ENCODE measurements at regions not wholly inside any gene's neighbourhood (a gene's known extent, or its start where the extent isn't known, plus 50 kb on each side); places are given as distances from the start of the nearest gene placed in this dataset.

DNA sequence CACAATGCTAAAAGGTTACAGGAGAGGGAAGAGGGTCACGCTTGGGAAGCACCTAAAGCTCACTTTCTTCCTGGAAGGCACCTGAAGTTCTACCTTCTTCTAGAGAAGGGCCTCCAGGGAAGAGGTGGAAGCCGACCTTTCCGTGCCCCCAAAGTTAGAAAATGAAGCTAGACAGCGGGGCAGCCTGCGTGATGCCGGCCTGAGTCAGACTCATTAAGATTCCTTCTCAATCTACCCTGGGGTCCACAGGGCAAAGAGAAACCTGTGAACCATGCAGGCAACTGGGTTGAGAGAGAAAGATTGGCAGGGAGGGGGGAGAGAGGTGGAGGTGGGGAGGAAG lies 54.8 kb upstream of the CCDC167 start:
- Mint-ChIP-seq H3K9me3 (no peaks in the 10 kb centered on the region), H3K4me3 (no peak overlapping the region), H3K27ac (peak overlapping the region; percentile 61 to 93 (median 78)), H3K36me3 (ENCODE audit: low read depth) (no peaks in the 10 kb centered on the region), H3K27me3 (ENCODE audit: low read depth) (peaks cover 66% of the 10 kb centered on the region), H3K4me1 (peaks cover 61% of the 10 kb centered on the region)
- TF ChIP-seq, protein P1, sequence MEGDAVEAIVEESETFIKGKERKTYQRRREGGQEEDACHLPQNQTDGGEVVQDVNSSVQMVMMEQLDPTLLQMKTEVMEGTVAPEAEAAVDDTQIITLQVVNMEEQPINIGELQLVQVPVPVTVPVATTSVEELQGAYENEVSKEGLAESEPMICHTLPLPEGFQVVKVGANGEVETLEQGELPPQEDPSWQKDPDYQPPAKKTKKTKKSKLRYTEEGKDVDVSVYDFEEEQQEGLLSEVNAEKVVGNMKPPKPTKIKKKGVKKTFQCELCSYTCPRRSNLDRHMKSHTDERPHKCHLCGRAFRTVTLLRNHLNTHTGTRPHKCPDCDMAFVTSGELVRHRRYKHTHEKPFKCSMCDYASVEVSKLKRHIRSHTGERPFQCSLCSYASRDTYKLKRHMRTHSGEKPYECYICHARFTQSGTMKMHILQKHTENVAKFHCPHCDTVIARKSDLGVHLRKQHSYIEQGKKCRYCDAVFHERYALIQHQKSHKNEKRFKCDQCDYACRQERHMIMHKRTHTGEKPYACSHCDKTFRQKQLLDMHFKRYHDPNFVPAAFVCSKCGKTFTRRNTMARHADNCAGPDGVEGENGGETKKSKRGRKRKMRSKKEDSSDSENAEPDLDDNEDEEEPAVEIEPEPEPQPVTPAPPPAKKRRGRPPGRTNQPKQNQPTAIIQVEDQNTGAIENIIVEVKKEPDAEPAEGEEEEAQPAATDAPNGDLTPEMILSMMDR (IDR thresholded peaks at IDR 0.05; ENCODE audit: unreplicated experiment in 3 of 3) = no peak

DNA sequence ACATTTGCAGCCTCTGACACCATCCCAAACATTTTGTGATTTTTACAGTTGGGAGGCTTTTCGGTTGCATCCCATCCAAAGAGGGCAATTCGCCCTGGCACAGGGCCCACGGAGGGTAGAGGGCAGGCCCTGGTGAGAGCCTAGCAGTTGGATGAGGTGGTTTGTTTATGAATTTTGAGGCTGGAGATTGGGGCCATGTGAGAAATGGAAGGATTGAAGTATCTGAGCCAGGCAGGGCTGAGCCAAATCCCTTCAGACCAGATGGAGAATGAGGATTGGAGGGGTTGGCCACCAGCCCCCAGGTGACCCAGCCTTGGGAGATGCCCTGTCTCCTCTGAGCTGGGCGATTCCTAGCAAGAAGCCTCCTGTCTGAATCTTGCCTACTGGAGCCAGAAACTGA lies 52.6 kb upstream of the CCDC167 start:
- Mint-ChIP-seq H3K27ac (no peak overlapping the region), H3K4me1 (peaks cover 46% of the 10 kb centered on the region), H3K9me3 (no peaks in the 10 kb centered on the region), H3K4me3 (no peak overlapping the region), H3K36me3 (ENCODE audit: low read depth) (no peaks in the 10 kb centered on the region), H3K27me3 (ENCODE audit: low read depth) (peaks cover 53% of the 10 kb centered on the region)
- TF ChIP-seq, protein P1 (IDR thresholded peaks at IDR 0.05; ENCODE audit: unreplicated experiment in 3 of 3) = no peak

DNA sequence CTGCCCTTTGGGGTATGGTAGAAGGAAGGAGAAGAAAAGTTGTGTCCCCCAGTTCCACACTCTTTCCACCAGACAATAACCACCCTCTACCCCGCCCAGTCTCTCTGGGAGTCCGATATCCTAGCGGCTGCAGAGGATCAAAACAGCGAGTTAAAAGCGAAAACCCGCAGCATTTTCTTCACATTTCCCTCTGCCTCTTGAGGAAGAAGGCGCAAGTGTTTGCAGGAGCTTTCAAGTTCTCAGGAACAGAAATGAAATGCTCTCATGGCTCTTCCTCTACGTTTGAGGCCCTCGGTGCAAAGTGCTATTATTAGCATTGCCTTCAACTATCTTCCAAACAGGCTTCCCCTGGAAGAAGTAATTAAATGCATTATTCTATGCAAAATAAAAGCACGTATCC lies 52.2 kb upstream of the CCDC167 start:
- H3K9me3 Mint-ChIP-seq = no peaks in the 10 kb centered on the region
- no peak overlapping the region for H3K27ac Mint-ChIP-seq
- peaks cover 46% of the 10 kb centered on the region for H3K4me1 Mint-ChIP-seq
- H3K4me3 Mint-ChIP-seq = no peak overlapping the region
- peaks cover 50% of the 10 kb centered on the region for H3K27me3 Mint-ChIP-seq (ENCODE audit: low read depth)
- H3K36me3 Mint-ChIP-seq (ENCODE audit: low read depth) = no peaks in the 10 kb centered on the region
- TF ChIP-seq, protein P1 (IDR thresholded peaks at IDR 0.05; ENCODE audit: unreplicated experiment in 3 of 3) = no peak

DNA sequence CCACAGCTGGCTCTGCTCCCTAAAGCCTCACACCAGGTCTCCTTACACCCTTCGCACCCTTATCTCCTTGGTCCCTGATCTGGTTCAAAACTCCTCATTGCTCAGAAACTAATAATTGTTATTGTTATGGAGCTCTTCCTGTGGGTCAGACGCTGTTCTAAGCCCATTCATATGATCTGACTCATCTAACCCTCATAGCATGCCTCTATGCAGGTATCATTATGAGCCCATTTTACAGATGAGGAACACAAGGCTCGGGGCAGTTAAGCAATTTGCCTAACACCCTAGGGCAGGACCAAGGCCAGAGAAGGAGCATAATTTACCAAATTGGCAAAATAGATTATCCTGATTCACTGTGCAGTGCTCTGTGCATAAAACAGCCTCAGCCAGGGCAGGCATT lies 51.8 kb upstream of the CCDC167 start:
- TF ChIP-seq, protein P1 (IDR thresholded peaks at IDR 0.05; ENCODE audit: unreplicated experiment in 3 of 3) = no peak
- no peak overlapping the region for H3K27ac Mint-ChIP-seq
- H3K4me3 Mint-ChIP-seq = no peak overlapping the region
- H3K27me3 Mint-ChIP-seq (ENCODE audit: low read depth) = peaks cover 47% of the 10 kb centered on the region
- H3K9me3 Mint-ChIP-seq = no peaks in the 10 kb centered on the region
- peaks cover 42% of the 10 kb centered on the region for H3K4me1 Mint-ChIP-seq
- H3K36me3 Mint-ChIP-seq (ENCODE audit: low read depth) = no peaks in the 10 kb centered on the region

DNA sequence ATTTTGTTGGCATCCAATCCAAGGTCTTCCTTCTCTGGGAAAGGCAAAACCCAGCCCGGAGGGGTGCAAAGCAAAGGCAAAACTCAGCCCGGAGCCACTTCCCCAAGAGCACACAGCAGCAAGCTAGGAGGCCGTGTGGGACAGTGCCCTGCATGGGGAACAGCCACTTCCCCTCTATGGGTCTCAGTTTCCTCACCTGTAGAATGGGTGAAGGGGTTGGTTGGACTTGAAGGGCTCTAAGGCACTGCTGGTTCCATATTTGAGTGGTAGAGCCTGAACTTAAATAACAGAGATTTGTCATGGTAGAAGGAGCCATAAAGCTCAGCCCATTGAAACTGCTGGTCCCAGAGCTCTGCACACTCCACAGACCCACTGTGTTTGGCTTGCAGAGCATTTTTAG lies 51.3 kb upstream of the CCDC167 start:
- Mint-ChIP-seq H3K4me3 (no peak overlapping the region), H3K27me3 (ENCODE audit: low read depth) (peaks cover 48% of the 10 kb centered on the region), H3K36me3 (ENCODE audit: low read depth) (no peaks in the 10 kb centered on the region), H3K4me1 (peaks cover 41% of the 10 kb centered on the region), H3K27ac (no peak overlapping the region), H3K9me3 (no peaks in the 10 kb centered on the region)
- TF ChIP-seq, protein P1 (IDR thresholded peaks at IDR 0.05; ENCODE audit: unreplicated experiment in 3 of 3) = no peak

DNA sequence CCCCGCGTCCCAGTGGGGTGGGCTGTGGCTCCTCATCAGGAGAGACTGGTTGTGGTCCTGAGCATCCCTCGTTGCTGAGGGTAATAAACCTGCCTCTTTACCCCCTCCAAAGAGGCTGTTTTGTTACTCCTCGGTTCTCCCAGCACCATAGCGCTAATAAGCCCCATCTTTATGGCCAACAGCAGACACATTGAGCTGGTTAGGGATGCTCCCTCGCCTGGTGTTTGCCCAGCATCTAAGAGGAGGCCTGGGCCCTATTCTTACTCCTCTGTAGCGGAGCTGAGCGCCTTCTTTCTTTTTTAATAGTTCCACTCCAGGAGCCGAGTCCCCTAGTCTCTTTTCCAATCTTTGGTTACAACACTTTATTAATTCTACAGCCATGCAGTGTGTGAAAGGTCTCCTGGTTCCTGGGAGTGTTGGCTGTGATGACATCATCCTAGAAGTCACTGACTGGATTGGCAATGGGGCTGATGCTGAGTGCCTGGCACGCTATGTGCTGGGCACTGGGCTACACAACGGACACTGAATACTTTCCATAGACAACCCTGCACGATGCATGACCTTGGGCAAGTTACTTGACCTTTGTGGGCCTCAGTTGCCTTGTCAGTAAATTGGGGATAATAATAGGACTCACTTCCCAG lies 50.6 kb upstream of the CCDC167 start:
- Mint-ChIP-seq H3K9me3 (no peaks in the 10 kb centered on the region), H3K27ac (peak overlapping the region in 1 of 3 experiments; percentile 69), H3K27me3 (ENCODE audit: low read depth) (peaks cover 44% of the 10 kb centered on the region), H3K36me3 (ENCODE audit: low read depth) (no peaks in the 10 kb centered on the region), H3K4me1 (peaks cover 38% of the 10 kb centered on the region), H3K4me3 (no peak overlapping the region)
- TF ChIP-seq, protein P1 (IDR thresholded peaks at IDR 0.05; ENCODE audit: unreplicated experiment in 3 of 3) = no peak

Measured in nephron (organoid).